Endodermal cell (in vitro differentiated cells): ENCODE measurements at regions not wholly inside any gene's neighbourhood (a gene's known extent, or its start where the extent isn't known, plus 50 kb on each side); places are given as distances from the start of the nearest gene placed in this dataset.

Experiments
- DNase-seq: peaks from one replicate; pipeline ENCODE4 v3.0.0-alpha.2; 2017
- H3K27ac ChIP-seq: 2 replicates; pipeline ENCODE4 v1.5.1; 2013; ENCODE audit warnings: mild to moderate bottlenecking, low read depth, low read length, moderate library complexity
- H3K27me3 ChIP-seq: 2 replicates; pipeline ENCODE4 v1.6.1; 2013; ENCODE audit warnings: mild to moderate bottlenecking, low read length, moderate library complexity; ENCODE audit not compliant: insufficient read depth, control insufficient read depth, poor library complexity, severe bottlenecking
- H3K36me3 ChIP-seq: 2 replicates; pipeline ENCODE4 v1.7.0; 2013; ENCODE audit warnings: mild to moderate bottlenecking, low read length, moderate library complexity; ENCODE audit not compliant: control insufficient read depth, insufficient read depth
- H3K4me1 ChIP-seq: one replicate; pipeline ENCODE4 v1.7.0; 2013; ENCODE audit warnings: low read length; ENCODE audit not compliant: control insufficient read depth, insufficient read depth
- H3K4me3 ChIP-seq: 2 replicates; pipeline ENCODE4 v1.5.1; 2013; ENCODE audit warnings: mild to moderate bottlenecking, low read length, moderate library complexity
- H3K9ac ChIP-seq: 2 replicates; pipeline ENCODE4 v1.6.1; 2013; ENCODE audit warnings: mild to moderate bottlenecking, low read length, moderate library complexity; ENCODE audit not compliant: poor library complexity, severe bottlenecking; ENCODE audit errors: extremely low read depth
- H3K9me3 ChIP-seq: 2 replicates; pipeline ENCODE4 v1.6.1; 2013; ENCODE audit warnings: mild to moderate bottlenecking, low read length, moderate library complexity; ENCODE audit not compliant: control insufficient read depth
- H3K27ac Mint-ChIP-seq: 2 replicates; pipeline ENCODE4 v1.8.0; 2020; ENCODE audit warnings: mixed read lengths
- H3K27me3 Mint-ChIP-seq: 2 replicates; pipeline ENCODE4 v1.8.0; 2021; ENCODE audit warnings: mild to moderate bottlenecking, mixed read lengths; ENCODE audit not compliant: insufficient read depth
- H3K36me3 Mint-ChIP-seq: 2 replicates; pipeline ENCODE4 v1.8.0; 2020; ENCODE audit warnings: low read depth, mixed read lengths
- H3K4me1 Mint-ChIP-seq: 2 replicates; pipeline ENCODE4 v1.8.0; 2020; ENCODE audit warnings: mixed read lengths
- H3K4me3 Mint-ChIP-seq: 2 replicates; pipeline ENCODE4 v1.8.0; 2020; ENCODE audit warnings: mild to moderate bottlenecking, moderate library complexity, mixed read lengths
- H3K9me3 Mint-ChIP-seq: 2 replicates; pipeline ENCODE4 v1.8.0; 2020; ENCODE audit warnings: mild to moderate bottlenecking, mixed read lengths
- WGBS, 2 experiments: methylation state at CpG; one replicate each; pipeline versions ENCODE4 v1.1.5 to v1.1.7; 2013; ENCODE audit warnings: missing lambda C conversion rate in 2 of 2, mixed read lengths in 1 of 2; ENCODE audit not compliant: insufficient coverage in 1 of 2, insufficient read length in 1 of 2; 5-methylcytosine and 5-hydroxymethylcytosine counted together
- TF ChIP-seq, protein P1 (sequence below): fragments of 200-600 bp; sonication (generic); conservative IDR thresholded peaks from 2 replicates; pipeline ENCODE4 v1.5.0; 2021; ENCODE audit warnings: antibody characterized with exemption, mild to moderate bottlenecking

DNA sequence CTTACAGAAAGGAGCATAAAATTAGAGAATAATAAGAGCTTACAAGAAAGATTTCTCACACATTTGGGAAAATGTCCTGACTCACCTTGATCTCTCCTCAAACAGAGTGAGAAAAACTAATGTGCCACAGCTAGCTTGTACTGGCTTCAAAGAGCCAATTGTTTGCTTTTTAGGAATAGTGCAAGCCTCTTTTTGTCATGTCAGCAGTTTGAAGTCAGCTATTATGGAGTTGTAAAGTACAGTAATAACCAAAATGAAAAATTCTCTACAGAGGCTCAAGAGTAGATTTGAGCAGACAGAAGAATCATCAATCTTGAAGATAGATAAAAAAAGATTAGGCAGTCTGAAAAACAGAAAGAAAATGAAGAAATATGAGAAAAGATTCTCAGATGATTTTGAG is 313.4 kb upstream of the GPR149 start:
- Mint-ChIP-seq H3K27ac (no peak overlapping the region), H3K36me3 (no peaks in the 10 kb centered on the region), H3K4me1 (no peaks in the 10 kb centered on the region), H3K9me3 (peaks cover 10% of the 10 kb centered on the region), H3K27me3 (no peaks in the 10 kb centered on the region), H3K4me3 (no peak overlapping the region)
- peaks cover 22% of the 10 kb centered on the region for H3K9me3 ChIP-seq
- no peaks in the 10 kb centered on the region for H3K4me1 ChIP-seq
- H3K9ac ChIP-seq = no peak overlapping the region
- H3K27ac ChIP-seq = no peak overlapping the region
- no peaks in the 10 kb centered on the region for H3K36me3 ChIP-seq
- TF ChIP-seq, protein P1, sequence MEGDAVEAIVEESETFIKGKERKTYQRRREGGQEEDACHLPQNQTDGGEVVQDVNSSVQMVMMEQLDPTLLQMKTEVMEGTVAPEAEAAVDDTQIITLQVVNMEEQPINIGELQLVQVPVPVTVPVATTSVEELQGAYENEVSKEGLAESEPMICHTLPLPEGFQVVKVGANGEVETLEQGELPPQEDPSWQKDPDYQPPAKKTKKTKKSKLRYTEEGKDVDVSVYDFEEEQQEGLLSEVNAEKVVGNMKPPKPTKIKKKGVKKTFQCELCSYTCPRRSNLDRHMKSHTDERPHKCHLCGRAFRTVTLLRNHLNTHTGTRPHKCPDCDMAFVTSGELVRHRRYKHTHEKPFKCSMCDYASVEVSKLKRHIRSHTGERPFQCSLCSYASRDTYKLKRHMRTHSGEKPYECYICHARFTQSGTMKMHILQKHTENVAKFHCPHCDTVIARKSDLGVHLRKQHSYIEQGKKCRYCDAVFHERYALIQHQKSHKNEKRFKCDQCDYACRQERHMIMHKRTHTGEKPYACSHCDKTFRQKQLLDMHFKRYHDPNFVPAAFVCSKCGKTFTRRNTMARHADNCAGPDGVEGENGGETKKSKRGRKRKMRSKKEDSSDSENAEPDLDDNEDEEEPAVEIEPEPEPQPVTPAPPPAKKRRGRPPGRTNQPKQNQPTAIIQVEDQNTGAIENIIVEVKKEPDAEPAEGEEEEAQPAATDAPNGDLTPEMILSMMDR = no peak
- no peaks in the 10 kb centered on the region for H3K27me3 ChIP-seq
- H3K4me3 ChIP-seq = no peak overlapping the region
- DNase-seq = no peak

DNA sequence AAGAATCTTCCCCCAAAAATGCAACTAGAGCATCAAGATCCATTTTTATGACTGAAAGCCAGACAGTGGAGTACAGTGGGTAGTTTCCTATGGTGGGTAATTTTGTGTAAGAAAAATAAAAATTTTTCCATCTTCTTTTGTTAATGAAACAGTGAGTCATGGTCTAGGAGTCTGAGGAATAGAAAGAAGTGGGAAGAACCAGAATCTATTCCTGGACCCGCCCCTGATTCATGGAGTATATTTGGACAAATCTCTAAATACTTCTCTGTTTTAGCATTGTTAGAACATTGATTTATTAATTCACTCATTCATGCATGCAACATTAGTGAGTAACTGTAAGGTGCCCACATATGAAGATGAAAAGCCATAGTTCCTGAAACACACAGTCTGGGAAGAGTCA is 304.5 kb upstream of the GPR149 start:
- Mint-ChIP-seq H3K27ac (no peak overlapping the region), H3K36me3 (no peaks in the 10 kb centered on the region), H3K9me3 (no peaks in the 10 kb centered on the region), H3K4me1 (no peaks in the 10 kb centered on the region), H3K4me3 (no peak overlapping the region), H3K27me3 (no peaks in the 10 kb centered on the region)
- DNase-seq = no peak
- Histone ChIP-seq H3K27me3 (no peaks in the 10 kb centered on the region), H3K9me3 (no peaks in the 10 kb centered on the region), H3K4me1 (no peaks in the 10 kb centered on the region), H3K27ac (no peak overlapping the region), H3K9ac (no peak overlapping the region), H3K4me3 (no peak overlapping the region), H3K36me3 (no peaks in the 10 kb centered on the region)
- TF ChIP-seq, protein P1 = no peak
- 100% methylated on average over 1 of the region's 1 CpG; no CpG with 5 or more reads in 1 of the 2 experiments for WGBS, 2 experiments

DNA sequence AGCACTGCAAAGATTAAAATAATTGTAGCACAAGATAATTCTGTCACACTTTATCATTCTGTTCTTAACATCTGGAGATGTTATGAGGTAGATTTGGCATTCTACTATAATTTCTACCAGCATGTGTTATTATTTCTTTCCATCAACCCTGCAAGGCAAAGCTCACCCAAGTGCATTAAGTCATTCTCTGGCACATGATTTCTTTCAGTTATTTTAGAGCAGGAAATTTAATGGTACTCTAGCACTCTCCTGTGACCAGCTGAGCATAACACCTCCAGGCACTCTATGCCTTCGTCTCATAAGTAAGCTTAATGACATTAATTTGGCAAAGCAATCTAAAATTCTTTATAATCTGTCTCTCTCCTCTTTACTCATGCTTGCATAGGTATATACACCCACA is 300.2 kb upstream of the GPR149 start:
- Histone ChIP-seq H3K9me3 (no peaks in the 10 kb centered on the region), H3K27me3 (no peaks in the 10 kb centered on the region), H3K27ac (no peak overlapping the region), H3K4me3 (no peak overlapping the region), H3K36me3 (no peaks in the 10 kb centered on the region), H3K9ac (no peak overlapping the region), H3K4me1 (peaks cover 4% of the 10 kb centered on the region)
- Mint-ChIP-seq H3K27ac (no peak overlapping the region), H3K9me3 (no peaks in the 10 kb centered on the region), H3K4me1 (peaks cover 4% of the 10 kb centered on the region), H3K27me3 (no peaks in the 10 kb centered on the region), H3K4me3 (no peak overlapping the region), H3K36me3 (no peaks in the 10 kb centered on the region)
- 100% methylated on average over 1 of the region's 1 CpG for WGBS, 2 experiments
- TF ChIP-seq, protein P1 = no peak
- DNase-seq = no peak
